Lower lobe of right lung (tissue), 2 donors: ENCODE measurements at regions not wholly inside any gene's neighbourhood (a gene's known extent, or its start where the extent isn't known, plus 50 kb on each side); places are given as distances from the start of the nearest gene placed in this dataset.

ENCODE experiments used
- ATAC-seq, 2 donors: fragments of 200-7000 bp; cut with Tn5 transposase; one replicate each; pipeline ENCODE4 v1.9.1; 2020 to 2022; ENCODE audit warnings: mild to moderate bottlenecking in 2 of 2, moderate library complexity in 2 of 2
- DNase-seq: peaks from one replicate; pipeline ENCODE4 v3.0.0-alpha.2; 2020
- H3K27ac ChIP-seq: fragments of 200-600 bp; one replicate; pipeline ENCODE4 v1.8.0; 2022
- H3K27me3 ChIP-seq: fragments of 200-600 bp; one replicate; pipeline ENCODE4 v1.8.0; 2022; ENCODE audit warnings: low read depth
- H3K36me3 ChIP-seq: fragments of 200-600 bp; one replicate; pipeline ENCODE4 v1.8.0; 2022; ENCODE audit warnings: mild to moderate bottlenecking
- H3K4me1 ChIP-seq: fragments of 200-600 bp; one replicate; pipeline ENCODE4 v1.8.0; 2022
- H3K4me3 ChIP-seq: fragments of 200-600 bp; one replicate; pipeline ENCODE4 v1.8.0; 2022; ENCODE audit warnings: mild to moderate bottlenecking
- H3K9me3 ChIP-seq: fragments of 200-600 bp; one replicate; pipeline ENCODE4 v1.8.0; 2022
- CTCF ChIP-seq: fragments of 200-600 bp; IDR thresholded peaks from one replicate; pipeline ENCODE4 v1.8.0; 2022; ENCODE audit warnings: antibody characterized with exemption, mild to moderate bottlenecking
- intact Hi-C: fragments of 100-400 bp; cut with DNase I; formaldehyde crosslinking; loops from one replicate; pipeline ENCODE4 v1.11.0; 2022
- donor health status: DM: no; HTN: yes; CAD: no; lungs with severe emphysema.

GRCh38 chr2:22880161-22880560, 504.8 kb upstream of the KLHL29 start:
- no peak overlapping the region for H3K4me3 ChIP-seq
- no peaks in the 10 kb centered on the region for H3K36me3 ChIP-seq
- intact Hi-C loops: no loop called here
- H3K9me3 ChIP-seq: no peaks in the 10 kb centered on the region
- H3K4me1 ChIP-seq: no peaks in the 10 kb centered on the region
- no peak for ATAC-seq
- H3K27me3 ChIP-seq: no peaks in the 10 kb centered on the region
- TF ChIP-seq CTCF: no peak
- no peak overlapping the region for H3K27ac ChIP-seq
- DNase-seq: no peak

- no peaks in the 10 kb centered on the region for H3K4me1 ChIP-seq
- no peaks in the 10 kb centered on the region for H3K9me3 ChIP-seq
- H3K27ac ChIP-seq: no peak overlapping the region
- ATAC-seq: no peak
- no peak for DNase-seq
- no peaks in the 10 kb centered on the region for H3K27me3 ChIP-seq
- intact Hi-C loops: no loop called here
- H3K36me3 ChIP-seq: no peaks in the 10 kb centered on the region
- H3K4me3 ChIP-seq: no peak overlapping the region
- no peak for TF ChIP-seq CTCF
These were observed 503.0 kb upstream of the KLHL29 start for GRCh38 chr2:22882011-22882410.

DNA sequence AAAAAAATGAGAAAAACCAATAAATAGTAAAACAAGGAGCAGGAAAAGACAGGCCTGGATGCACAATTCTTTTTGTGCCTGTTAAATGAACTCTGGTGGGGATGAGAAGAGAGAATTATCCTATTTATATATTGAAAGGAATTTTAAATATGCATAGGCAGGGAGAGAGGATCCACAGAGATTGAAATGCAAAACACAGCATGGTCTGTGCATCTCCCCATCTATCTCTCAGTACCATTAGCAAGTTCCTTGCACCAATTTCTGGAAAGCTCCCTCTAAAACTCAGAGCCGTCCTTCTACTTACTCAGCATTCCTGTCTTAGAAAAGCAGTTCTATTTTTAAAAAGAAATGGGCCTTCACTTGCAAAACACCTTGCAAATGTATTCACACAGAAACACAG, 502.3 kb upstream of the KLHL29 start:
- TF ChIP-seq CTCF: no peak
- Histone ChIP-seq H3K36me3 (no peaks in the 10 kb centered on the region), H3K4me1 (no peaks in the 10 kb centered on the region), H3K27me3 (no peaks in the 10 kb centered on the region), H3K4me3 (no peak overlapping the region), H3K27ac (no peak overlapping the region), H3K9me3 (no peaks in the 10 kb centered on the region)
- no peak for ATAC-seq
- intact Hi-C loops: no loop called here
- no peak for DNase-seq

DNA sequence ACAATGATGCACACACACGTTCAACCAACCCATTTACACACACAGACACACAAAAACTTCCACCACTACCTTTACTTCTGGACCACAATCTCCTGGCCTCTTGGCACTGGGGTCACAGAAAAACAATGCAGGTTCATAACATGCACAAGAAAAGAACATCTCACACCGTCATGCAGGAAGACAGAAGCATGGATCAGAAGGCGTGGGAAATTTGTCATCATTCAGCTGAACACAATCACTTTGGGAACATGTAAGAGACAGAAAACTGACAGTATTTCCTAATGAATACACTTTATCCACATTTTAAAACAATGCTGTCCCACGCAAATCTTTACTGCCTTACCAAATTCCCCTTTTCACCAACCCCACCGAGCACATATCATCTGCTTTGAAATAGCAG, 501.9 kb upstream of the KLHL29 start:
- DNase-seq: no peak
- no peak overlapping the region for H3K4me3 ChIP-seq
- H3K27me3 ChIP-seq: no peaks in the 10 kb centered on the region
- TF ChIP-seq CTCF: no peak
- H3K9me3 ChIP-seq: no peaks in the 10 kb centered on the region
- no peak for ATAC-seq
- H3K4me1 ChIP-seq: no peaks in the 10 kb centered on the region
- intact Hi-C loops: no loop called here
- no peaks in the 10 kb centered on the region for H3K36me3 ChIP-seq
- no peak overlapping the region for H3K27ac ChIP-seq

- intact Hi-C loops: no loop called here
- no peak for ATAC-seq
- H3K4me1 ChIP-seq: no peaks in the 10 kb centered on the region
- no peak overlapping the region for H3K4me3 ChIP-seq
- H3K36me3 ChIP-seq: no peaks in the 10 kb centered on the region
- no peak for DNase-seq
- H3K27me3 ChIP-seq: no peaks in the 10 kb centered on the region
- H3K9me3 ChIP-seq: no peaks in the 10 kb centered on the region
- no peak overlapping the region for H3K27ac ChIP-seq
- no peak for TF ChIP-seq CTCF
These were observed 499.7 kb upstream of the KLHL29 start for GRCh38 chr2:22885245-22885644.

- Histone ChIP-seq H3K27ac (no peak overlapping the region), H3K4me3 (no peak overlapping the region), H3K9me3 (no peaks in the 10 kb centered on the region), H3K27me3 (no peaks in the 10 kb centered on the region), H3K36me3 (no peaks in the 10 kb centered on the region), H3K4me1 (no peaks in the 10 kb centered on the region)
- no peak for ATAC-seq
- no peak for DNase-seq
- intact Hi-C loops: no loop called here
- TF ChIP-seq CTCF: no peak
These were observed 497.6 kb upstream of the KLHL29 start for GRCh38 chr2:22887426-22887825.
